Amniotic stem cell (primary cell): ENCODE measurements at regions not wholly inside any gene's neighbourhood (a gene's known extent, or its start where the extent isn't known, plus 50 kb on each side); places are given as distances from the start of the nearest gene placed in this dataset.

Source experiments
- DNase-seq: peaks from one replicate; lab custom pipeline; 2025; lab: John Stamatoyannopoulos, UW

DNA sequence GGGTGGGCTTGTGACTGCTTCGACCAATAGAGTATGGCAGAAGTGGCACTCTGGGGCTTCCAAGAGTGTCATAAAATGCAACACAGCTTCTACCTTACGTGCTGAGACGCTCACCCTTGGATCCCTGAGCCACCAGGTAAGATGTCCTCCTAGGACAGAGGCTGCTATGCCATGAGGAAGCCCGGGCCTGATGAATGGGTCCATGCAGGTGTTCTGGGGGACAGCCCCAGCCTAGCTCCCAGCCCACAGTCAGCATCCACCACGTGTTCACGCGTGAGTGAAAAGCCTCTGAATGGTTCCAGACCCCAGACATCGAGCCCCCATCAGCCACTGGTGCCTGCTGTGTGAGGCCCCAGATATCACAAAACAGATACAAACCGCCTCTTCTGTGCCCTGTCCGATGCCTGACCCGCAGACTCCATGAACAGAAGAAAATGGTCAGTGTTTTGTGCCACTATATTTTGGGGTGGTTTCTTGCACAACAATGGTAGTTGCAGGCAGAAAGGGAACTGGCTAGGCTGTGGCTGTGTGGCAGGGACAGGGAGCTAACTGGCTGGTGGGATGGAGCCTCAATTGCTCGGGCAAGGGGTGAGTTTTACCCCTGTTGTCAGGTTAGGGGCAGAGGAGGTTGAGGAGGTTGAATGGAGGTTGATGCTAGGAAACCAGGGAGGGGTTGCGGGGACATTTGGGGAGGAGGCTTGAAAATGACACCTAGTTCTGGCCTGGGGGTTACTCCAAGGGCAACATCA lies 92.2 kb downstream of the LINGO1 start:
- DNase-seq = no peak

DNA sequence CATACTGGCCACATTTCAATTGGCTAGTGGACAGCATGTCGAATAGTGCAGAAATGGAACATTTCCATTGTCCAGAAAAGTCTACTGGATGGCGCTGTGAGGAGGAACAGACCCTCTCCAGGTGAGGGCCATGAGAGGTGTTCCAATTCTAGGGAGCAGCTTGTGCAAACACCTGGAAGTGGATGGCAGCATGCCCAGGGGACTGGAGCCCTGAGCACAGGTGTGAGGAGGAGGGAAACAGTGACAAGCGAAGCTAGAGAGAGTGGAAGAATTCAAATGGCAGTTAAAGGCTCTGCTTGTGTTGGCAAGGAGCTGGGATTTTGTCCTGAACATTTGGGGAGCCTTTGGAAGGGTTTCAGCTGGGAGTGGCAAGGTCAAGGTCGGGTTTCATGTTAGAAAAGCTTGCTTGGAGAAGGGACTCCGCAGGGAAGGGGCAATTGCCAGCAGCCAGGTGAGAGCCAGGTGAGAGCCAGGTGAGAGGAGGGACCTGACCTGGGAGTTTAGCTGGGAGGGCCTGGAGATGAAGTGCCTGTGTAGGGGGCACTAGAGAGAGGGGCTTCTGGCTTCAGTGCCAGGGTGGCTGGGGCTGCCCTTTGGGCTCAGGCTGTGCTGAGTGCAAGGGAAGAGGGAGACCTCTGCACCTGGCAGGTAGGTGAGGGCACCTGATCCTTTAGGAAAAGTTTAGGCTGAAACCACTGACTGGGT lies 93.8 kb downstream of the LINGO1 start:
- DNase-seq = no peak

DNA sequence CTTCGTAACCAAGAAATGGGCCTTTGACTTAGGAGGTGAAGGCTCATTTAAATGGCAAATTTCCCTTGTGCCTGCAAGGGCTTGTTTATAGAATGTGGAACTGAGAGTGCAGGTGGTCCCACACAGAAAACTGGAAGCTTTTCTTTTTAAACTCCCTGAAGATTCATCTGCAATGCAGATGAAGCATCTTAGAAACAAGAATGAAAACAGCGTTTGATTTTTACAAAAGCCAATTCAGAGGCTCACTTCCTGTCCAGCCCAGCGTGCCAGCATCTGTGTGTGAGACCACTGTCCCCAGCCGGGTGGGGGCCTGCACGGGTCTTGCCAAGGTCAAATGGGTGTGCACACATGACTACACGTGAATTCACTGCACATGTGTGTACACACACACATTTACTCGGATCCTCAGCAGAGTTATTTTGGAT lies 94.7 kb downstream of the LINGO1 start:
- DNase-seq = no peak

DNA sequence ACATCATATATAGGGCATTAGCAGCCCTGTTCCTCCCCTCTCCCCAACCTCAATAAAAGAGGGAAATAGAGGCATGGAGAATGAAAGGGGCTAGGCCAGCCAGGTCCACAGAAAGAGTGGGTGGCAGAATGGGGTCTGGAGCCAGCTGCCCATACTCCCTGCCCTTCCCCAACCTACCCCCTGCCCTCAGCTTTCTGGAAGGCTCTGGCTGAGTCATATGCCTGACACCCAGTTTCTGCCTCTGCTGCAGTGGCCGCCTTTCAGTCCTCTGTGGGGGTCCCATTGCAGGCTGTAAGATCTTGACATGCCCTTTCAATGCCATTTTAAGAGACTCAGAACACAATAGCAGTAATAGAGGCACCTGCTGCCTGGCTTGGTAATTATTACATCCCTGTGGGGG lies 95.7 kb downstream of the LINGO1 start:
- DNase-seq = no peak

DNA sequence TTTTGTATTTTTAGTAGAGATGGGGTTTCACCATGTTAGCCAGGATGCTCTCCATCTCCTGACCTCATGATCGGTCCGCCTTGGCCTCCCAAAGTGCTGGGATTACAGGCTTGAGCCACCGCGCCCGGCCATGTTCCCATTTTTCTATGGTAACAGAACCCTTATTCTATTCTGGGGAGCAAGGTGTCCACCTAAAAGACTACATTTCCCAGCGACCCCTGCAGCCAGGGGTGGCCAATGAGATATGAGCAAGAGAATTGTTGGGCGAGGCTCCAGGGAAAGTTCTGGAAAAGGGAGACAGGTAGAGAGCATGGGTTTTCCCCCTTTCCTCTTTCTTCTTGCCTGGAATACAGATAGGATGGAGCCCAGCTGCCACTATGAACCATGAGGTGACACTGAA lies 96.9 kb downstream of the LINGO1 start:
- DNase-seq = no peak
